Transverse colon (tissue), 3 donors: ENCODE measurements at regions not wholly inside any gene's neighbourhood (a gene's known extent, or its start where the extent isn't known, plus 50 kb on each side); places are given as distances from the start of the nearest gene placed in this dataset.

Source experiments
- POLR2A ChIP-seq: fragments of 450-650 bp; IDR thresholded peaks from one replicate; pipeline ENCODE4 v1.6.1; 2016; ENCODE audit warnings: antibody characterized with exemption, mild to moderate bottlenecking, moderate library complexity
- TF ChIP-seq, protein P1 (sequence below), 5 experiments: fragments of 200-600 bp in 3 of 5; fragments of 450-650 bp in 2 of 5; sonication (generic) in 3 of 5; IDR thresholded peaks; 1 replicate in 2 of 5; 2 replicates in 3 of 5; pipeline ENCODE4 v1.5.1; 2016 to 2017; ENCODE audit warnings: antibody characterized with exemption in 5 of 5, inconsistent platforms in 3 of 5, mild to moderate bottlenecking in 2 of 5, moderate library complexity in 1 of 5

DNA sequence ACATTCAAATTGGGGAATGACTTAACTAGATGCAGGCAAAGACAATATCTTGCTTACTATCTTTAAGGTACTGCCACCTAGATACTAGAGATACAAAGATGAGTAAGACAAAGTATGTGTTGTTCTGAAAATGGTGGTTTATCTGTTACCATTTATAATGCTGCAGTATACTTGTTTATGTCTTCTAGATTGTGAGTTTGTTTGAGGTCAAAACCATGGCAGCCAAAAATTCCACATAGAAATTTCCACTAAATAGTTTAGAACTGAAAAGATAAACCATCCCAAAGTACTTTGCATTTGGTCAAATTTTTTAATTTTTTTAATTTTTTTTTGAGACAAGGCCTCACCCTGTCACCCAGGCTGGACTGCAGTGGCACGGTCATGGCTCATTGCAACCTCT is 150.8 kb downstream of the SOX4 start:
- TF ChIP-seq, protein P1, sequence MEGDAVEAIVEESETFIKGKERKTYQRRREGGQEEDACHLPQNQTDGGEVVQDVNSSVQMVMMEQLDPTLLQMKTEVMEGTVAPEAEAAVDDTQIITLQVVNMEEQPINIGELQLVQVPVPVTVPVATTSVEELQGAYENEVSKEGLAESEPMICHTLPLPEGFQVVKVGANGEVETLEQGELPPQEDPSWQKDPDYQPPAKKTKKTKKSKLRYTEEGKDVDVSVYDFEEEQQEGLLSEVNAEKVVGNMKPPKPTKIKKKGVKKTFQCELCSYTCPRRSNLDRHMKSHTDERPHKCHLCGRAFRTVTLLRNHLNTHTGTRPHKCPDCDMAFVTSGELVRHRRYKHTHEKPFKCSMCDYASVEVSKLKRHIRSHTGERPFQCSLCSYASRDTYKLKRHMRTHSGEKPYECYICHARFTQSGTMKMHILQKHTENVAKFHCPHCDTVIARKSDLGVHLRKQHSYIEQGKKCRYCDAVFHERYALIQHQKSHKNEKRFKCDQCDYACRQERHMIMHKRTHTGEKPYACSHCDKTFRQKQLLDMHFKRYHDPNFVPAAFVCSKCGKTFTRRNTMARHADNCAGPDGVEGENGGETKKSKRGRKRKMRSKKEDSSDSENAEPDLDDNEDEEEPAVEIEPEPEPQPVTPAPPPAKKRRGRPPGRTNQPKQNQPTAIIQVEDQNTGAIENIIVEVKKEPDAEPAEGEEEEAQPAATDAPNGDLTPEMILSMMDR (IDR thresholded peaks at IDR 0.05), result no peak
- no peak for TF ChIP-seq POLR2A
